H1 (cell line): ENCODE measurements at regions not wholly inside any gene's neighbourhood (a gene's known extent, or its start where the extent isn't known, plus 50 kb on each side); places are given as distances from the start of the nearest gene placed in this dataset.

Source experiments
- CTCF ChIA-PET: fragments of 300-600 bp; sonication (Branson Sonifier 250); formaldehyde crosslinking; loops from one replicate; lab custom pipeline; 2021; ENCODE audit not compliant: partially characterized antibody; lab: Charles Lee
- POLR2A ChIA-PET: fragments of 300-600 bp; sonication (Branson Sonifier 250); formaldehyde crosslinking; loops from one replicate; lab custom pipeline; 2021; ENCODE audit warnings: inconsistent platforms; ENCODE audit not compliant: partially characterized antibody; lab: Charles Lee
- DNase-seq, 2 experiments: peaks; one replicate each; pipeline versions ENCODE4 v3.0.0 to v3.0.0-alpha.2; 2010 to 2022; ENCODE audit warnings: low spot score in 2 of 2, low read depth in 1 of 2, mixed read lengths in 1 of 2
- FAIRE-seq: peaks from 2 replicates; lab custom pipeline; 2011; peaks lifted over from hg19 to GRCh38; lab: Jason Lieb, UNC
- H2AFZ ChIP-seq: 2 replicates; pipeline ENCODE4 v1.8.1; 2012; ENCODE audit warnings: low read length, inconsistent platforms
- H2AK5ac ChIP-seq: 2 replicates; pipeline ENCODE4 v1.6.1; 2013; ENCODE audit warnings: low read depth, low read length
- H2BK120ac ChIP-seq: replicated peaks from 2 replicates; pipeline ENCODE3; 2013; ENCODE audit warnings: low read depth, low read length, inconsistent platforms
- H2BK12ac ChIP-seq: 2 replicates; pipeline ENCODE4 v1.6.1; 2013; ENCODE audit warnings: low read depth, low read length
- H2BK15ac ChIP-seq: 2 replicates; pipeline ENCODE4 v1.6.1; 2013; ENCODE audit warnings: low read length
- H2BK20ac ChIP-seq: 2 replicates; pipeline ENCODE4 v1.6.1; 2013; ENCODE audit warnings: low read length
- H2BK5ac ChIP-seq: 2 replicates; pipeline ENCODE4 v1.6.1; 2013; ENCODE audit warnings: low read depth, low read length
- H3K14ac ChIP-seq: 2 replicates; pipeline ENCODE4 v1.6.1; 2013; ENCODE audit warnings: inconsistent platforms; ENCODE audit not compliant: insufficient read length
- H3K18ac ChIP-seq: 2 replicates; pipeline ENCODE4 v1.6.1; 2013; ENCODE audit warnings: low read length; ENCODE audit errors: extremely low read depth
- H3K23ac ChIP-seq: 2 replicates; pipeline ENCODE4 v1.6.1; 2013; ENCODE audit warnings: inconsistent platforms; ENCODE audit not compliant: insufficient read length
- H3K23me2 ChIP-seq: 2 replicates; pipeline ENCODE4 v1.6.1; 2013; ENCODE audit warnings: low read depth, low read length
- H3K27ac ChIP-seq: 2 replicates; pipeline ENCODE4 v1.6.1; 2011; ENCODE audit warnings: low read depth, low read length, inconsistent platforms
- H3K27me3 ChIP-seq, 4 experiments: replicated peaks in 1 of 4; 1 replicate in 1 of 4; 2 replicates in 3 of 4; pipeline versions ENCODE4 v1.6.1 to v1.8.1; 2011 to 2013; ENCODE audit warnings: low read length in 3 of 4, mild to moderate bottlenecking in 3 of 4, inconsistent platforms in 2 of 4, mixed read lengths in 2 of 4, moderate library complexity in 1 of 4; ENCODE audit not compliant: control insufficient read depth in 3 of 4, insufficient read depth in 3 of 4; ENCODE audit errors: extremely low read depth in 1 of 4
- H3K36me3 ChIP-seq, 4 experiments: 2 replicates each; pipeline versions ENCODE4 v1.6.1 to v1.8.1; 2011 to 2013; ENCODE audit warnings: mild to moderate bottlenecking in 4 of 4, low read length in 3 of 4, moderate library complexity in 2 of 4, control low read depth in 1 of 4, inconsistent platforms in 1 of 4; ENCODE audit not compliant: insufficient read depth in 4 of 4, control insufficient read depth in 2 of 4
- H3K4ac ChIP-seq: replicated peaks from 2 replicates; pipeline ENCODE3; 2013; ENCODE audit warnings: low read length, low read depth, mixed read lengths, inconsistent platforms; ENCODE audit not compliant: insufficient read length
- H3K4me1 ChIP-seq, 4 experiments: replicated peaks in 1 of 4; 1 replicate in 1 of 4; 2 replicates in 3 of 4; pipeline versions ENCODE4 v1.6.1 to v1.8.1; 2011 to 2013; ENCODE audit warnings: low read length in 3 of 4, inconsistent platforms in 2 of 4, mixed read lengths in 1 of 4; ENCODE audit not compliant: insufficient read depth in 4 of 4, control insufficient read depth in 3 of 4
- H3K4me2 ChIP-seq, 2 experiments: 2 replicates each; pipeline versions ENCODE4 v1.6.1 to v1.8.1; 2011 to 2013; ENCODE audit warnings: low read depth in 2 of 2, low read length in 2 of 2, control low read depth in 1 of 2, inconsistent platforms in 1 of 2, mild to moderate bottlenecking in 1 of 2; ENCODE audit not compliant: insufficient read depth in 1 of 2
- H3K4me3 ChIP-seq, 4 experiments: fragments of 200-600, 300-600 bp in 1 of 4; sonication (generic), shearing (Covaris generic), sonication (Bioruptor Twin) in 1 of 4; 2 replicates each; pipeline versions ENCODE4 v1.5.1 to v1.8.1; 2011 to 2016; ENCODE audit warnings: low read length in 4 of 4, low read depth in 3 of 4, control low read depth in 2 of 4, inconsistent platforms in 2 of 4, mild to moderate bottlenecking in 2 of 4, mixed read lengths in 1 of 4, moderate library complexity in 1 of 4; ENCODE audit not compliant: insufficient read depth in 2 of 4; ENCODE audit errors: extremely low read depth in 1 of 4
- H3K56ac ChIP-seq: replicated peaks from 2 replicates; pipeline ENCODE3; 2013; ENCODE audit warnings: low read depth, mild to moderate bottlenecking, mixed read lengths, low read length, inconsistent platforms; ENCODE audit not compliant: insufficient read length
- H3K79me1 ChIP-seq: 2 replicates; pipeline ENCODE4 v1.6.1; 2013; ENCODE audit warnings: low read depth, low read length, control low read depth
- H3K79me2 ChIP-seq, 2 experiments: 2 replicates each; pipeline versions ENCODE4 v1.6.1 to v1.8.1; 2012 to 2013; ENCODE audit warnings: low read length in 2 of 2, mild to moderate bottlenecking in 2 of 2, inconsistent platforms in 1 of 2; ENCODE audit not compliant: insufficient read depth in 2 of 2, control insufficient read depth in 1 of 2
- H3K9ac ChIP-seq, 4 experiments: replicated peaks in 1 of 4; 1 replicate in 1 of 4; 2 replicates in 3 of 4; pipeline versions ENCODE4 v1.6.1 to v1.8.1; 2011 to 2013; ENCODE audit warnings: low read depth in 3 of 4, low read length in 3 of 4, control low read depth in 2 of 4, mild to moderate bottlenecking in 2 of 4, moderate library complexity in 2 of 4, inconsistent platforms in 1 of 4; ENCODE audit errors: extremely low read depth in 1 of 4
- H3K9me3 ChIP-seq, 2 experiments: 2 replicates each; pipeline versions ENCODE4 v1.6.1 to v1.8.1; 2012 to 2013; ENCODE audit warnings: mild to moderate bottlenecking in 2 of 2, moderate library complexity in 2 of 2, control low read depth in 1 of 2, inconsistent platforms in 1 of 2, low read depth in 1 of 2, low read length in 1 of 2, mixed read lengths in 1 of 2; ENCODE audit not compliant: insufficient read depth in 2 of 2
- H4K20me1 ChIP-seq, 2 experiments: replicated peaks in 1 of 2; 2 replicates each; pipeline versions ENCODE3 to v1.8.1; 2011 to 2013; ENCODE audit warnings: inconsistent platforms in 2 of 2, low read length in 2 of 2, mild to moderate bottlenecking in 1 of 2; ENCODE audit not compliant: insufficient read depth in 2 of 2, control insufficient read depth in 1 of 2
- H4K5ac ChIP-seq: 2 replicates; pipeline ENCODE4 v1.6.1; 2013; ENCODE audit warnings: low read length, low read depth, mixed read lengths, inconsistent platforms; ENCODE audit not compliant: insufficient read length
- H4K8ac ChIP-seq: 2 replicates; pipeline ENCODE4 v1.8.0; 2013; ENCODE audit warnings: mild to moderate bottlenecking, moderate library complexity, low read length, inconsistent platforms; ENCODE audit not compliant: insufficient read depth; ENCODE audit errors: extremely low read depth
- H4K91ac ChIP-seq: replicated peaks from 2 replicates; pipeline ENCODE3; 2013; ENCODE audit warnings: low read length, mixed read lengths, inconsistent platforms; ENCODE audit not compliant: insufficient read length
- CHD1 ChIP-seq: IDR thresholded peaks from 2 replicates; pipeline ENCODE4 v1.6.1; 2012; ENCODE audit warnings: low read depth, low read length, improper control_type of control experiment
- GABPA ChIP-seq: IDR thresholded peaks from 2 replicates; pipeline ENCODE4 v1.6.1; 2011; ENCODE audit warnings: mild to moderate bottlenecking, low read length, moderate library complexity, borderline replicate concordance; ENCODE audit not compliant: insufficient read depth
- JUND ChIP-seq: IDR thresholded peaks from 2 replicates; pipeline ENCODE4 v1.6.1; 2011; ENCODE audit warnings: mild to moderate bottlenecking, improper control_type of control experiment, low read length
- KDM5A ChIP-seq: fragments of 200-600 bp; IDR thresholded peaks from 2 replicates; pipeline ENCODE4 v1.7.1; 2012; ENCODE audit warnings: mild to moderate bottlenecking, low read length, inconsistent platforms, mixed read lengths
- MAFK ChIP-seq: IDR thresholded peaks from 2 replicates; pipeline ENCODE4 v1.6.1; 2012; ENCODE audit warnings: low read depth, mild to moderate bottlenecking, improper control_type of control experiment, low read length
- NRF1 ChIP-seq: IDR thresholded peaks from 2 replicates; pipeline ENCODE4 v1.6.1; 2011; ENCODE audit warnings: mild to moderate bottlenecking, low read depth, low read length, improper control_type of control experiment
- PHF8 ChIP-seq: fragments of 200-600 bp; sonication (generic); conservative IDR thresholded peaks from 2 replicates; pipeline ENCODE4 v1.7.1; 2012; ENCODE audit warnings: low read depth, mild to moderate bottlenecking, inconsistent platforms, low read length, moderate library complexity
- SP2 ChIP-seq: IDR thresholded peaks from 2 replicates; pipeline ENCODE4 v1.6.1; 2012; ENCODE audit warnings: mild to moderate bottlenecking, low read length, inconsistent platforms
- SP4 ChIP-seq: IDR thresholded peaks from 2 replicates; pipeline ENCODE4 v1.6.1; 2012; ENCODE audit warnings: low read length, inconsistent platforms
- WGBS, 2 experiments: shearing (Covaris generic) in 1 of 2; methylation state at CpG; one replicate each; pipeline versions ENCODE4 v1.1.6 to v1.1.7; 2013 to 2015; ENCODE audit warnings: low lambda C conversion rate in 2 of 2, mixed read lengths in 2 of 2, inconsistent platforms in 1 of 2, low coverage in 1 of 2, missing lambda C conversion rate in 1 of 2; ENCODE audit not compliant: insufficient replicate concordance in 2 of 2, insufficient coverage in 1 of 2, insufficient read length in 1 of 2; ENCODE audit errors: extremely low coverage in 1 of 2, missing lambda C conversion rate in 1 of 2; 5-methylcytosine and 5-hydroxymethylcytosine counted together

DNA sequence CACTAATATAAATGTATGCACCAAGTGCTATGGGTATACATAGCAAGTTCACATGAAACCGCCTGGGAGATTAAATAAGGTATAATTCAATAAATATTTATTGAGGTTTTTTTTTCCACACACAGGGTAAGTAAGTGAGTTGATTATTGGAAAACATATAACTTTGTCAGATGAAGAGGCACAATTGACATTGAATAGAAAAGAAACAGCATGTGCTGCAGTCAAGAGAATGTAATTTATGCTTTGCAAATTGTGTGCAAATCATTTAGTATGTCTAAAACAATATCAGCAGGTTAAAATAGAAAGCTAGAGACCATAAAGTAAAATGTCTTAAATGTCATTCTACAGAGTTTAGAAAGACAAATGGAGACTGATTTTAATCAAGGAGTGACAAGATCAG is 560.0 kb downstream of the AMY1C start:
- Histone ChIP-seq H2BK5ac (no peak overlapping the region), H4K5ac (no peak overlapping the region), H3K4me2 (no peak overlapping the region), H2BK15ac (no peak overlapping the region), H2BK120ac (no peak overlapping the region), H3K23me2 (no peaks in the 10 kb centered on the region), H4K91ac (no peak overlapping the region), H3K9me3 (no peaks in the 10 kb centered on the region), H2AK5ac (no peak overlapping the region), H3K56ac (no peak overlapping the region), H3K23ac (no peak overlapping the region), H3K4ac (no peak overlapping the region), H3K27me3 (no peaks in the 10 kb centered on the region), H3K4me3 (no peak overlapping the region), H2BK20ac (no peak overlapping the region), H3K9ac (no peak overlapping the region), H3K18ac (no peak overlapping the region), H2BK12ac (no peak overlapping the region), H3K79me2 (no peaks in the 10 kb centered on the region), H3K79me1 (no peaks in the 10 kb centered on the region), H4K8ac (no peak overlapping the region), H4K20me1 (no peaks in the 10 kb centered on the region), H3K14ac (no peak overlapping the region), H3K4me1 (no peaks in the 10 kb centered on the region), H3K27ac (no peak overlapping the region), H3K36me3 (no peaks in the 10 kb centered on the region), H2AFZ (no peak overlapping the region)
- POLR2A ChIA-PET, result no interaction called here
- 100% methylated on average over 1 of the region's 1 CpG; no CpG with 5 or more reads in 1 of the 2 experiments for WGBS, 2 experiments
- FAIRE-seq (no peak), DNase-seq (no peak)
- CTCF ChIA-PET, result no interaction called here
- TF ChIP-seq NRF1 (no peak), SP4 (no peak), SP2 (no peak), MAFK (no peak), PHF8 (no peak), KDM5A (no peak), JUND (no peak), CHD1 (no peak), GABPA (no peak)
